SIG-M5 (cell line): ENCODE measurements at regions not wholly inside any gene's neighbourhood (a gene's known extent, or its start where the extent isn't known, plus 50 kb on each side); places are given as distances from the start of the nearest gene placed in this dataset.
A peak's percentile ranks its signal among the peaks of the same experiment; 100 is the strongest.
"Not testable (repeated sequence)": the region's sequence is repeated elsewhere in the genome, so short reads cannot be mapped to it uniquely, and the experiment has no call there.

Source experiments
- DNase-seq: peaks from one replicate; lab custom pipeline; 2025; lab: John Stamatoyannopoulos, UW

GRCh38 chr18:57953883-57954282, 90.1 kb upstream of the NEDD4L start:
- no peak for DNase-seq

- DNase-seq: no peak
Observed at GRCh38 chr18:57951999-57952774, 91.8 kb upstream of the NEDD4L start.

DNA sequence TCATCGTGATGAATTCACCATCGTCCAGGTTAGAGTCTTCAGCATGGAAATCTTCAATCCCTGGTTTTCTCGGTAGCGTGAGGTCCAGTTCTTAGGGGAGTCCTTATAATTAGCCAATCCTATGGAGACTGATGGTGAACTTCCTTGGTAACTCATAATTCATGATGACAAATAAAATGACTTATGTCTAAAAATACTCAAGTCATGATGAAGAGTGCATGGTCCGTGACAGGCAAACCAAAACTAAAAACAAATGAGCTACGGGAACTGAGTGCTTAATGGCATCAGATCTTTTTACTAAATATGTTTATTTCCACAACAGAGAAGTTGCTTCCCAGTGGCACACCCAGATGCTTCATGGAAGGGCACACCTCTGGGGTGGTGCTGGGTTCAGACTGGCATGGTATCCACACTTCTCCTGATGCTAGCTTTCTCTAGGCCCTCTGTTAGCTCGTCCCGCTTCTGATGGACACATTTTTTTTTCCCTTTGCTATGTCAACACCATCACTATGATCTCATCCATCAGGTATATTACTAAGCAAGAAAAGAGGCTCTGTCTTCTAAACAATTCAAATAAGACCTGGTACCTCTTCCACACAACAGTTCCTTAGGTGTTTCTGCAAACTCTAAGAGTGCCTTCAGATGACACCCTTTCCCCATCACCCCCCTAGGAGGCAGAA, 92.8 kb upstream of the NEDD4L start:
- DNase-seq: no peak

DNA sequence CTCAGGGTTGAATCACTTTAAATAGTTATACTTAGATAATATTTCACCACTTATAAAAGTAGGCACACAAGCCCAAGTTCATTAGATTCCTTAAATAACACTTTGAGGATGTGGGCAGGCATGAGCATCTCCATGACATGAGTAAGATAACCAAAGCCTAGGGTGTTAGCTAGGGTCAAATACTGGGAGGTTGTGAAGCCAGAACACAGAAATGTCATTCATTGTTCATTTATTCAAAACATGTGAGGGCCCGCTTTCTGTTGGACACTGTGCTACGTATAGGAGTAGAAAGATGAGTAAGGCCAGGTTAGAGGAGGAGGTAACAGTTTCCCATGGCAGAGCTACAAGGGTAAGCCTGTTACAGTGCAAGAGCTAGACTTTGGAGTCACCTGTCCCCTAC, 93.5 kb upstream of the NEDD4L start:
- DNase-seq: no peak

- not testable (repeated sequence) for DNase-seq
Observed at GRCh38 chr18:57949335-57949734, 94.7 kb upstream of the NEDD4L start.

GRCh38 chr18:57947117-57947516, 96.9 kb upstream of the NEDD4L start:
- DNase-seq: no peak

DNA sequence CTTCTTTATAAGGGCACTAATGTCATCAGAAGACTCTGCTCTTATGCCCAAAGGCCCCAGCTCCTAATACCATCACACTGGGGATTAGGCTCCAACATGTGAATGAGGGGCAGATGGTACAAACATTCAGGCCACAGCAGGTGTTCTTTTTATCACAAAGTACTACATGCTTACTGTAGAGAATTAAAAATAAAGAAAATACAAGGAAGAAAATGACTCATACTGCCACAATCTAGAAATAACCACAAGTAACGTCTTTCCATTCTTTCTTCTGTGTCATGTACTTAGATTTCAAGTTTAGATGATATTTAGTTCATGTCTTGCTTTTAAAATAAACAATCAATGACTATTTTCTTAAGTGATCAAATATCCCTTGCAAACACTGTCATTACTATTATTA, 100.3 kb upstream of the NEDD4L start:
- DNase-seq: no peak

DNA sequence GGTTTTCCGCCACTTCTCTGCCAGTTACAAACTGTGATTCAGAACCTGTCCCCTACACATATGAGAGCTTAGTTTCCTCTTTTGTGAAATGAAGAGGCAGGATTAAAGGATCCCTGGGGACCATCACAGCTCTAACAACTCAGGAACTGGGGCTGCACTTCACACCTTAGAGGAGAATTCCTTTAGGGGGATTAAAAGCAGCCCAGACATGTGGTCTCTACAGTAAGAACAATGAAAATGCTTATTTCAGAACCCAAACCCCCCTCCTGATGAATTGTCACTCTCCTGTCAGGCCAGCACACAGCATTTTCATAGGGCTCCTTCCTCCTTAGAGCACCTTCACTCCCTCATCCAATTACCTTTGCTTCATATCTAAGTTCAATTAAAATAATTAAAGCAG, 101.5 kb upstream of the NEDD4L start:
- DNase-seq: no peak

GRCh38 chr18:57941841-57942489, 102.1 kb upstream of the NEDD4L start:
- no peak for DNase-seq

DNA sequence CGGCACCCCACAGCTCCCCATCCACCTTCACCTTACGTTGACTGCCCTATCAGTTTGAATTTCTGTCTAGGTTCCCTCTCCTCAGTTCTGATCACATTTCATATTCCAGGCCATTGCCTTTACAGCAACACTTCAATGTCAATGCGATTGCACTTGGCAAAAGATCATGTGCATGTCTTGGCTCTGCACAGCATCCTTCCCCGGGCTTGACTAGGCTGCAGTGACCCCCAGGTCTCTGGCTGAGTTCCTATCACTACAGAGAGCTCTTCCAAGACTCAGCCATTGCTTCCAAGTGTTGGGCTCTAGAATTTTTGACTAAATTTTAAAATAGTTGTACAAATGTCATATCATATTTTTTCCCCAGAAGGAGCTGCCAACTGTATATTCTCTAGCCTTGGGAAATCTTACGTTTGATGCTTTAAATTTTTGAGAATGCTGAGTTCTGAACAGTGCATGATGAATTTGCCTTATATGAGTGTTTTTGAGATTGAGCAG, 103.8 kb upstream of the NEDD4L start:
- DNase-seq: no peak

GRCh38 chr18:57934375-57934774, 109.7 kb upstream of the NEDD4L start:
- not testable (repeated sequence) for DNase-seq

DNA sequence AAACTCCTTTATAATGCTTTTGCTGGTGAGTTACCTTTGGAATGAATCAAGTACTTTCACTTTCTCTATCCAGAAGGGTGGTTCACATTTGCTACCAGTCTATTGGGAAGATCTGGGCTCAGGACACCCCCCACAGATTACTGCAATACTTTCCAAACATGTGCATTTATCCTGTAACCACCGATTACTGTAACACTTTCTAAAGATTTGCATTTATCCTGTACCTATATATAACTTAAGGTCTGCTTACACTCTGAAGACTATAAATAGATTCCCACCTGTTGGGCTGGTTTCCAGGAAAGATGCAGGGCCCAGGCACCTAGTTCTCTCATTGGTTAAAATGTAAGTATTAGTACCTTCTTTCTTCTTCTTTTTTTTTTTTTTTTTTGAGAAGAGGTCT, 113.0 kb upstream of the NEDD4L start:
- no peak for DNase-seq

GRCh38 chr18:57930476-57930875, 113.5 kb upstream of the NEDD4L start:
- DNase-seq: no peak

DNA sequence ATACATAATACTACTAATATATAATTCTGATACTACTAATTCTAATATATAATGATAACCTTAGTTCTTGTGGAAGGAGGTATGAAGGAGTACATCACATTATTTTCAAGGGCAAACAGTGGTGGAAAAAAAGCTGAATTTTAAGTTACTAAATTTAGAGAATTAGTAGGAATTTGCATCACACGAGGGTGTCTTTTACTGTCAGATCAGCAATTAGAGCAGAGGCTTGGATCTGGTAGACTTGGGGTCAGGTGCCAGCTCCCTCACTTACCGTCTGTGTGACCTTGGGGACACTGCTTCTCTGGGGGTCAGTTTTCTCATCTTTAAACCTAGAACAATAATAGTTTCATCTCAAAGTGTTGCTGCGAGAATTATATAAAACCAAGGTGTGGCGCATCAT, 114.1 kb upstream of the NEDD4L start:
- no peak for DNase-seq

- no peak for DNase-seq
Observed at GRCh38 chr18:57928466-57928865, 115.6 kb upstream of the NEDD4L start.

- DNase-seq: no peak
Observed at GRCh38 chr18:57927511-57927910, 116.5 kb upstream of the NEDD4L start.

- DNase-seq: no peak
Observed at GRCh38 chr18:57925706-57926105, 118.3 kb upstream of the NEDD4L start.

DNA sequence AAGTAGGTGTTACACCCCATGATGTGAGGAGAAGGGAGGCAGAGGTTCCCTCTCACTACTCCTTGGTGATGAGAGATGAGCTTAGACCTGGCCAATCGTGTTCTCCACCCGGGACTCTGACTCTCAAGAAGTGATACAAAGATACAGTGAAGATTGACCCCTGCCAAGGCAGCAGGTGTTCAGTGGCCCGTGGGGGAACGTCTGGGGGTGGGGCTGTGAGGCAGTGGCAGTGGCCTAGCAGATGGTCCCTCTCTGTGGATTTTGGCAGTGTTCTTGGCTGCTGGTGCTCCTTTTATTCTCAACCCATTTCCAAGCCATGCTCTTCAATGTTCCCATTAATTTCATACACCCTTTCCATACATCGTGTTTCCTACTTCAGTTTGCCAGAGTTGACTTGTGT, 120.4 kb upstream of the NEDD4L start:
- no peak for DNase-seq

- DNase-seq: no peak
Observed at GRCh38 chr18:57922885-57923284, 119.8 kb upstream of the ATP8B1 start.

GRCh38 chr18:57921708-57922107, 118.6 kb upstream of the ATP8B1 start:
- peak; percentile 34 for DNase-seq

DNA sequence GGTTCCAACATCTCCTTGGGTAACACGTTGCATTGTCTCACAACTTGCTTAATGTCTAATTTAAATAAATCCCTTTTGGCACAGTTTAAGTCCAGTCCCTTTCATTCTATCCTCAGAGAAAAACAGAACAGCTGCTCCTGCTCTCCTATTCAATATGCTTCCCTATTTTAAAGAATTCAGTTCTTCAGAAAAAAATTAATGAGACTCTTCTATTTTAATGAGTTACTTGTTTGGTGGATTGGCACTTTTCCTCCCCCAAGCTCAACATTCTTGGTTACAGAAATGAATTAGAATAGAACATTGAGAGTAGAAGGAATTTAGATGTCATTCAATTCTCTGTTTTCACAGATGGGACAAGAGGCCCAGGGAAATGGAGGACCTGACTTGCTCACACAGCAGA, 116.9 kb upstream of the ATP8B1 start:
- no peak for DNase-seq

- no peak for DNase-seq
Observed at GRCh38 chr18:57918601-57919000, 115.5 kb upstream of the ATP8B1 start.

- DNase-seq: peak; percentile 12
Observed at GRCh38 chr18:57916684-57917083, 113.6 kb upstream of the ATP8B1 start.
